ENCODE measurements at regions not wholly inside any gene's neighbourhood (a gene's known extent, or its start where the extent isn't known, plus 50 kb on each side); places are given as distances from the start of the nearest gene placed in this dataset.

- CTCF ChIA-PET = interaction anchor here (1.1 kb wide), 1 partner anchor 12 kb away, joined by 3 read pairs; no protein-coding TSS in a partner anchor
- Histone ChIP-seq H2AFZ (ENCODE audit: low read depth) (no peak overlapping the region), H3K79me2 (ENCODE audit: insufficient read depth) (no peaks in the 10 kb centered on the region), H3K4me2 (no peak overlapping the region), H3K36me3 (replicated peaks in 1 of 2; ENCODE audit: control insufficient read depth in 1 of 2, insufficient read depth in 2 of 2, low read length in 1 of 2) (no peaks in the 10 kb centered on the region), H3K9me2 (no peaks in the 10 kb centered on the region), H3K27ac (ENCODE audit: low read depth in 2 of 2, low read length in 1 of 2) (no peak overlapping the region), H3K4me1 (ENCODE audit: control insufficient read depth in 1 of 2, insufficient read depth in 2 of 2, low read depth in 1 of 2, low read length in 1 of 2) (no peaks in the 10 kb centered on the region; a peak in 1 of 4 replicates), H3K9ac (no peak overlapping the region), H3K4me3 (ENCODE audit: low read depth in 2 of 2, low read length in 1 of 2) (no peak overlapping the region), H3K27me3 (ENCODE audit: insufficient read depth) (no peaks in the 10 kb centered on the region), H4K20me1 (ENCODE audit: insufficient read depth) (no peaks in the 10 kb centered on the region), H3K9me3 (no peaks in the 10 kb centered on the region), H3F3A (replicated peaks; ENCODE audit: insufficient read depth) (no peaks in the 10 kb centered on the region)
- WGBS (ENCODE audit: low lambda C conversion rate) = 15% methylated on average over 3 of the region's 3 CpGs
- no peak for DNase-seq
- TF ChIP-seq CHD2 (IDR thresholded peaks at IDR 0.05; ENCODE audit: low read length, partially characterized antibody) (no peak), JUND (IDR thresholded peaks at IDR 0.05) (no peak), MXI1 (IDR thresholded peaks at IDR 0.05; ENCODE audit: low read depth, low read length) (no peak)
- POLR2A ChIA-PET = no interaction called here
These were observed 402.9 kb downstream of the TBL1XR1 start for GRCh38 chr3:176794406-176794805.

- H3K9me2 ChIP-seq = no peaks in the 10 kb centered on the region
- no peak overlapping the region for H3K4me2 ChIP-seq
- no peak overlapping the region for H3K4me3 ChIP-seq (ENCODE audit: low read depth in 2 of 2, low read length in 1 of 2)
- H3K9me3 ChIP-seq = no peaks in the 10 kb centered on the region
- no peaks in the 10 kb centered on the region for H3K27me3 ChIP-seq (ENCODE audit: insufficient read depth)
- WGBS (ENCODE audit: low lambda C conversion rate) = 53% methylated on average over 3 of the region's 3 CpGs
- no peak overlapping the region for H2AFZ ChIP-seq (ENCODE audit: low read depth)
- H3K27ac ChIP-seq (ENCODE audit: low read depth in 2 of 2, low read length in 1 of 2) = no peak overlapping the region
- POLR2A ChIA-PET = no interaction called here
- H3F3A ChIP-seq (replicated peaks; ENCODE audit: insufficient read depth) = no peaks in the 10 kb centered on the region
- no peak overlapping the region for H3K9ac ChIP-seq
- no peaks in the 10 kb centered on the region for H3K4me1 ChIP-seq (ENCODE audit: control insufficient read depth in 1 of 2, insufficient read depth in 2 of 2, low read depth in 1 of 2, low read length in 1 of 2)
- CTCF ChIA-PET = no interaction called here
- no peaks in the 10 kb centered on the region for H4K20me1 ChIP-seq (ENCODE audit: insufficient read depth)
- no peaks in the 10 kb centered on the region for H3K79me2 ChIP-seq (ENCODE audit: insufficient read depth)
- no peak for DNase-seq
- TF ChIP-seq RFX5 (IDR thresholded peaks at IDR 0.05; ENCODE audit: low read length) (no peak), TEAD4 (IDR thresholded peaks at IDR 0.05; ENCODE audit: borderline replicate concordance, insufficient read depth) (no peak), USF2 (IDR thresholded peaks at IDR 0.05; ENCODE audit: borderline replicate concordance, low read depth, low read length) (no peak), EZH2phosphoT487 (IDR thresholded peaks at IDR 0.05; ENCODE audit: borderline replicate concordance, low read depth) (no peak), EP300 (IDR thresholded peaks at IDR 0.05; ENCODE audit: borderline replicate concordance in 1 of 2, low read depth in 1 of 2, low read length in 1 of 2) (no peak), TAF1 (IDR thresholded peaks at IDR 0.05; ENCODE audit: borderline replicate concordance, low read depth, low read length) (no peak), POLR2AphosphoS5 (IDR thresholded peaks at IDR 0.05; ENCODE audit: low read depth, low read length) (no peak), JUND (IDR thresholded peaks at IDR 0.05) (no peak), TCF12 (IDR thresholded peaks at IDR 0.05) (no peak), NRF1 (IDR thresholded peaks at IDR 0.05; ENCODE audit: low read depth, low read length) (no peak), MEF2A (IDR thresholded peaks at IDR 0.05; ENCODE audit: borderline replicate concordance, low read depth) (no peak)
- H3K36me3 ChIP-seq (replicated peaks in 1 of 2; ENCODE audit: control insufficient read depth in 1 of 2, insufficient read depth in 2 of 2, low read length in 1 of 2) = no peaks in the 10 kb centered on the region
These were observed 407.3 kb downstream of the TBL1XR1 start for GRCh38 chr3:176789947-176790346.

GRCh38 chr3:176789281-176789705 lies 408.0 kb downstream of the TBL1XR1 start:
- DNase-seq = no peak
- Histone ChIP-seq H3K4me3 (ENCODE audit: low read depth in 2 of 2, low read length in 1 of 2) (no peak overlapping the region), H3K4me1 (ENCODE audit: control insufficient read depth in 1 of 2, insufficient read depth in 2 of 2, low read depth in 1 of 2, low read length in 1 of 2) (no peaks in the 10 kb centered on the region), H3K9me3 (no peaks in the 10 kb centered on the region), H3K79me2 (ENCODE audit: insufficient read depth) (no peaks in the 10 kb centered on the region), H3K36me3 (replicated peaks in 1 of 2; ENCODE audit: control insufficient read depth in 1 of 2, insufficient read depth in 2 of 2, low read length in 1 of 2) (no peaks in the 10 kb centered on the region), H3K4me2 (no peak overlapping the region), H2AFZ (ENCODE audit: low read depth) (no peak overlapping the region), H4K20me1 (ENCODE audit: insufficient read depth) (no peaks in the 10 kb centered on the region), H3K27me3 (ENCODE audit: insufficient read depth) (no peaks in the 10 kb centered on the region), H3K27ac (ENCODE audit: low read depth in 2 of 2, low read length in 1 of 2) (no peak overlapping the region), H3K9ac (no peak overlapping the region), H3F3A (replicated peaks; ENCODE audit: insufficient read depth) (no peaks in the 10 kb centered on the region), H3K9me2 (no peaks in the 10 kb centered on the region)
- CTCF ChIA-PET = no interaction called here
- no peak for TF ChIP-seq TCF12 (IDR thresholded peaks at IDR 0.05)
- no peak for TF ChIP-seq RAD21 (IDR thresholded peaks at IDR 0.05; ENCODE audit: low read length)
- TF ChIP-seq USF2 (IDR thresholded peaks at IDR 0.05; ENCODE audit: borderline replicate concordance, low read depth, low read length) = no peak
- 13% methylated on average over 1 of the region's 1 CpG for WGBS (ENCODE audit: low lambda C conversion rate)
- POLR2A ChIA-PET = no interaction called here

Data from SK-N-SH (cell line).